GM23338 (cell line): ENCODE measurements at regions not wholly inside any gene's neighbourhood (a gene's known extent, or its start where the extent isn't known, plus 50 kb on each side); places are given as distances from the start of the nearest gene placed in this dataset.

Source experiments
- CREB1 ChIP-seq: fragments of 250-450 bp; sonication (Bioruptor Pico); IDR thresholded peaks from 2 replicates; pipeline ENCODE4 v1.5.0; 2020; ENCODE audit warnings: low read depth, mild to moderate bottlenecking, moderate library complexity
- EZH2 ChIP-seq: fragments of 200-600 bp; sonication (generic); IDR thresholded peaks from one replicate; pipeline ENCODE4 v1.8.0; 2017; ENCODE audit warnings: antibody characterized with exemption, mild to moderate bottlenecking, low read depth; ENCODE audit not compliant: unreplicated experiment
- EZH2phosphoT487 ChIP-seq: fragments of 200-600 bp; sonication (generic); IDR thresholded peaks from one replicate; pipeline ENCODE4 v1.8.1; 2018; ENCODE audit warnings: antibody characterized with exemption; ENCODE audit not compliant: unreplicated experiment
- JUNB ChIP-seq: IDR thresholded peaks from one replicate; pipeline ENCODE4 v1.6.1; 2016; ENCODE audit warnings: antibody characterized with exemption; ENCODE audit not compliant: unreplicated experiment
- NANOG ChIP-seq: IDR thresholded peaks from 2 replicates; pipeline ENCODE4 v1.6.1; 2016; ENCODE audit warnings: antibody characterized with exemption, borderline replicate concordance
- POLR2AphosphoS5 ChIP-seq: IDR thresholded peaks from 2 replicates; pipeline ENCODE4 v1.6.1; 2016; ENCODE audit warnings: antibody characterized with exemption, low read depth
- STAT1 ChIP-seq: IDR thresholded peaks from one replicate; pipeline ENCODE4 v1.6.1; 2016; ENCODE audit warnings: antibody characterized with exemption; ENCODE audit not compliant: unreplicated experiment
- ZNF114 ChIP-seq: fragments of 250-450 bp; sonication (Bioruptor Pico); IDR thresholded peaks from 2 replicates; pipeline ENCODE4 v1.5.0; 2020; ENCODE audit warnings: mild to moderate bottlenecking, moderate library complexity
- ZNF331 ChIP-seq: fragments of 250-450 bp; sonication (Bioruptor Pico); IDR thresholded peaks from 2 replicates; pipeline ENCODE4 v1.5.0; 2020; ENCODE audit warnings: low read depth, mild to moderate bottlenecking, moderate library complexity
- TF ChIP-seq, protein P1 (sequence below), 2 experiments: fragments of 200-600 bp in 1 of 2; sonication (generic) in 1 of 2; conservative IDR thresholded peaks; 2 replicates each; pipeline versions ENCODE4 v1.5.1 to v1.6.1; 2016 to 2017; ENCODE audit warnings: antibody characterized with exemption in 2 of 2, low read depth in 2 of 2, mild to moderate bottlenecking in 2 of 2, moderate library complexity in 1 of 2
- TF ChIP-seq, protein P2 (sequence below): IDR thresholded peaks from 2 replicates; pipeline ENCODE4 v1.6.1; 2016; ENCODE audit warnings: antibody characterized with exemption
- TF ChIP-seq, protein P3 (sequence below): IDR thresholded peaks from one replicate; pipeline ENCODE4 v1.6.1; 2018; ENCODE audit warnings: antibody characterized with exemption; ENCODE audit not compliant: unreplicated experiment

DNA sequence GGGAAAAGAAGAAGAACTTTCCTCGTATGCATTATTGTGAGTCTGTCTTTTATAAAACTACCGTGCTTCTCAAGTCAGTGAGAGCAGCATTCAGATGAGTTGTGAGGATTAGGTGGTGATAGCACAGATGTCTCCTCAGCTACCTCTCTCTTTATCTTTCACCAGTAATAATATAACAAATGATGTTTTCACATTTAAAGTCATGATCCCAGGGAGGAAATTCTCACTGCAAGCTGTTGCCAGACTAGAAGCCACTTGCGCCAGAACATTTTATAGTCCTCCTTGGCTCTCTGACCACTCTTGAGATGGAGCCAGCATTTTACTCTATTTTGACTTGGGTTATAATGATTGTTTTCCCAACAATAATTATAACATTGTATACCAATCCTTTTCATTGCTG lies 443.1 kb downstream of the AEBP2 start:
- TF ChIP-seq POLR2AphosphoS5 (no peak), EZH2 (no peak), EZH2phosphoT487 (no peak), JUNB (no peak), CREB1 (no peak), STAT1 (no peak), NANOG (no peak), ZNF331 (CRISPR knock-in tag) (no peak), ZNF114 (CRISPR knock-in tag) (no peak)
- TF ChIP-seq, protein P1, sequence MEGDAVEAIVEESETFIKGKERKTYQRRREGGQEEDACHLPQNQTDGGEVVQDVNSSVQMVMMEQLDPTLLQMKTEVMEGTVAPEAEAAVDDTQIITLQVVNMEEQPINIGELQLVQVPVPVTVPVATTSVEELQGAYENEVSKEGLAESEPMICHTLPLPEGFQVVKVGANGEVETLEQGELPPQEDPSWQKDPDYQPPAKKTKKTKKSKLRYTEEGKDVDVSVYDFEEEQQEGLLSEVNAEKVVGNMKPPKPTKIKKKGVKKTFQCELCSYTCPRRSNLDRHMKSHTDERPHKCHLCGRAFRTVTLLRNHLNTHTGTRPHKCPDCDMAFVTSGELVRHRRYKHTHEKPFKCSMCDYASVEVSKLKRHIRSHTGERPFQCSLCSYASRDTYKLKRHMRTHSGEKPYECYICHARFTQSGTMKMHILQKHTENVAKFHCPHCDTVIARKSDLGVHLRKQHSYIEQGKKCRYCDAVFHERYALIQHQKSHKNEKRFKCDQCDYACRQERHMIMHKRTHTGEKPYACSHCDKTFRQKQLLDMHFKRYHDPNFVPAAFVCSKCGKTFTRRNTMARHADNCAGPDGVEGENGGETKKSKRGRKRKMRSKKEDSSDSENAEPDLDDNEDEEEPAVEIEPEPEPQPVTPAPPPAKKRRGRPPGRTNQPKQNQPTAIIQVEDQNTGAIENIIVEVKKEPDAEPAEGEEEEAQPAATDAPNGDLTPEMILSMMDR (conservative IDR thresholded peaks at IDR 0.05; ENCODE audit: low read depth in 2 of 2), result no peak
- TF ChIP-seq, protein P2, sequence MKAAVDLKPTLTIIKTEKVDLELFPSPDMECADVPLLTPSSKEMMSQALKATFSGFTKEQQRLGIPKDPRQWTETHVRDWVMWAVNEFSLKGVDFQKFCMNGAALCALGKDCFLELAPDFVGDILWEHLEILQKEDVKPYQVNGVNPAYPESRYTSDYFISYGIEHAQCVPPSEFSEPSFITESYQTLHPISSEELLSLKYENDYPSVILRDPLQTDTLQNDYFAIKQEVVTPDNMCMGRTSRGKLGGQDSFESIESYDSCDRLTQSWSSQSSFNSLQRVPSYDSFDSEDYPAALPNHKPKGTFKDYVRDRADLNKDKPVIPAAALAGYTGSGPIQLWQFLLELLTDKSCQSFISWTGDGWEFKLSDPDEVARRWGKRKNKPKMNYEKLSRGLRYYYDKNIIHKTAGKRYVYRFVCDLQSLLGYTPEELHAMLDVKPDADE, result no peak
- TF ChIP-seq, protein P3, sequence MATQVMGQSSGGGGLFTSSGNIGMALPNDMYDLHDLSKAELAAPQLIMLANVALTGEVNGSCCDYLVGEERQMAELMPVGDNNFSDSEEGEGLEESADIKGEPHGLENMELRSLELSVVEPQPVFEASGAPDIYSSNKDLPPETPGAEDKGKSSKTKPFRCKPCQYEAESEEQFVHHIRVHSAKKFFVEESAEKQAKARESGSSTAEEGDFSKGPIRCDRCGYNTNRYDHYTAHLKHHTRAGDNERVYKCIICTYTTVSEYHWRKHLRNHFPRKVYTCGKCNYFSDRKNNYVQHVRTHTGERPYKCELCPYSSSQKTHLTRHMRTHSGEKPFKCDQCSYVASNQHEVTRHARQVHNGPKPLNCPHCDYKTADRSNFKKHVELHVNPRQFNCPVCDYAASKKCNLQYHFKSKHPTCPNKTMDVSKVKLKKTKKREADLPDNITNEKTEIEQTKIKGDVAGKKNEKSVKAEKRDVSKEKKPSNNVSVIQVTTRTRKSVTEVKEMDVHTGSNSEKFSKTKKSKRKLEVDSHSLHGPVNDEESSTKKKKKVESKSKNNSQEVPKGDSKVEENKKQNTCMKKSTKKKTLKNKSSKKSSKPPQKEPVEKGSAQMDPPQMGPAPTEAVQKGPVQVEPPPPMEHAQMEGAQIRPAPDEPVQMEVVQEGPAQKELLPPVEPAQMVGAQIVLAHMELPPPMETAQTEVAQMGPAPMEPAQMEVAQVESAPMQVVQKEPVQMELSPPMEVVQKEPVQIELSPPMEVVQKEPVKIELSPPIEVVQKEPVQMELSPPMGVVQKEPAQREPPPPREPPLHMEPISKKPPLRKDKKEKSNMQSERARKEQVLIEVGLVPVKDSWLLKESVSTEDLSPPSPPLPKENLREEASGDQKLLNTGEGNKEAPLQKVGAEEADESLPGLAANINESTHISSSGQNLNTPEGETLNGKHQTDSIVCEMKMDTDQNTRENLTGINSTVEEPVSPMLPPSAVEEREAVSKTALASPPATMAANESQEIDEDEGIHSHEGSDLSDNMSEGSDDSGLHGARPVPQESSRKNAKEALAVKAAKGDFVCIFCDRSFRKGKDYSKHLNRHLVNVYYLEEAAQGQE, result no peak
